ENCODE measurements at regions not wholly inside any gene's neighbourhood (a gene's known extent, or its start where the extent isn't known, plus 50 kb on each side); places are given as distances from the start of the nearest gene placed in this dataset.
"Not testable (repeated sequence)": the region's sequence is repeated elsewhere in the genome, so short reads cannot be mapped to it uniquely, and the experiment has no call there.

DNA sequence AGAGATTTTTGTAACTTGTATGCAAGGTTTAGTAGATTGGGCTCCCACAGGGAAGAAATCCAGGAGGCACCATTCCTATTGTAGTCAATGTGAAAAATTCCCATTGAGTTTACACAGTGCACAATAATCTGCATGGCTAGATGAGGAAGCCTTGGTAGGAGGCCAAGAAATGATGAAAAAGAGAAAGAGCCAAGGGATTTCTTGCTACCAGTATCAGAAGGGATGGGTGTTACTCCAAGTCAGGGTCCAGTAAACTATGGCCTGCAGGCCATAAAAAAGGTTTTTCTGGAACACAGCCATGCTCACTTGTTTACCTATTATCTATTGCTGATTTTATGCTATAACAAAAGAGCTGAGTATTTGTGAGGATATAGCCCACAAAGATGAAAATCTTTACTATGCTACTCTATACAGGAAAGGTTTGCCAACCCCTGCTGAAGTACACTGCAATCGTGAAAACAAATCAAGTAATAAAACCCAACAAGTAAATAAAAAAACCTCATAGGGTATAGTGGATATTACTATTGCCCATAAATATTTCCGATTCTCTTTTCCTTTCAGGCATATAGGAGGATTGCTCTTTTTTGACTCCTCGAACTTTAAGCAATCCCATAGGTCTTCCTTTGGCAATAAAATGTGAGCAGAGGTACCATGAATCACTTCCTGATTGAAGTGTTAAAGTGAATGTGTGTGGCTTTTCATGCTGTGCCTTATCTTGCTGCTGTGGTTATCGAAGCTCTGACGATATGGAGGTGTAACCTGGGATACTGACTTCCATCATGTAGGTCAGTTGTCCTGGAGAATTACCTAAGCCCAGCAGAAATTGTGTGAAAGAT, 256.3 kb upstream of the MAGI2 start:
- no peak for DNase-seq

DNA sequence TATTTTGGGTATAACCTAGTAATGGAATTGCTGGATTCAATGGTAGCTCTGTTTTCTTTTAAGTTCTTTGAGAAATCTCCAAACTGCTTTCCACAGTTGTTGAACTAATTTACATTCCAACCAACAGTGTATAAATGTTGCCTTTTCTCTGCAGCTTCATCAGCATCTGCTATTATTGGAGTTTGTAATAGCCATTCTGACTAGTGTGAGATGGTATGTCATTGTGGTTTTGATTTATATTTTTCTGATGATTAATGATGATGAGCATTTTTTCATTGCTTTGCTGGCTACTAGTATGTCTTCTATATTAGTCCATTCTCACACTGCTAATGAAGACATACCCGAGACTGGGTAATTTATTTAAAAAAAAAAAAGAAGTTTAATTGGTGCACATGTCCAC, 248.6 kb upstream of the MAGI2 start:
- no peak for DNase-seq

- DNase-seq, result no peak
Observed at GRCh38 chr7:79692015-79692414, 238.5 kb upstream of the MAGI2 start.

- no peak for DNase-seq
Observed at GRCh38 chr7:79691074-79691473, 237.6 kb upstream of the MAGI2 start.

DNA sequence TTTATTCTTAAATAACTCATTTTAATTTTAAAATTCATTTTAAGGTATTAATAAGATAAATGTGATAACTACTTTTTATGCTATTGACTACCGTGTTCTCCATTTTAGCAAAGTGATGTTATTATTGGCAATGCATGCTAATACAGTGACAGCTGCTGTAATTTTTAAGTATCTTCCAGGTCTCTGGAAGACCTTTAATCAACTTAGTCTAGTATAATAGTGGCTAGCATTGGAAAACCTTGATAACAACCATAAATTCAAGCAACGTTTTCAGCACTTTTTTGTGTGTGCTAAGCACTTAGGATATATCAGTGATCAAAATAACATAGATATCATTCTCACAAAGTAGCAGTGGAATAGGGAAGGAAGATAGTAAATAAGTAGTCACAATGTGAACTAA, 230.9 kb upstream of the MAGI2 start:
- no peak for DNase-seq

DNA sequence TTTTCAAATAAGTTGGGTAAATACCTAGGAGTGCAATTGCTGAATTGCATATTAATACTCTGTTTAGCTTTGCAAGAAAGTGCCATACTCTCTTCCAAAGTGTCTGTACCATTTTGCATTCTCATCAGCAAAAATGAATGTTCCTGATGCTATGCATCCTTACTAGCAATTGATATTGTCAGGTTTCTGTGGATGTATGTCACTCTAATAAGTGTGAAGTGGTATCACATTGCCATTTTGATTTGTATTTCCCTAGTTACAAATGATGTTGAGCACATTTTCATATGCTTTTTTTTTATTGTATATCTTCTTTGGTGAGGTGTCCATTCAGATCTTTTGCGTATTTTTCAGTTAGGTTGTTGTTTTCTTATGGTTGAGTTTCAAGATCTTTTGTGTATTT, 230.4 kb upstream of the MAGI2 start:
- no peak for DNase-seq

GRCh38 chr7:79683185-79683890, 229.9 kb upstream of the MAGI2 start:
- no peak for DNase-seq

DNA sequence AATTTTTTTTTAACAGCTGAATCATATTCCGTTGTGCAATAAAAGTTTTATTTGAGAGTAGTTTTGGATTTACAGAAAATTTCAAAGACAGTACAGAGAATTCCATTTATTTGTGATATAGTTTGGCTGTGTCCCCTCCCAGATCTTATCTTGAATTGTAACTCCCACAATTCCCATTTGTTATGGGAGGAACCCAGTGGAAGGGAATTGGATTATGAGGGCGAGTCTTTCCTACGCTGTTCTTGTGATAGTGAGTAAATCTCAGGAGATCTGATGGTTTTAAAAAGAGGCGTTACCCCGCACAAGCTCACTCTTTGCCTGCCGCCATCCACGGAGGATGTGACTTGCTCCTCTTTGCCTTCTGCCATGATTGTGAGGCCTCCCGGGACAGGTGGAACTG, 228.0 kb upstream of the MAGI2 start:
- DNase-seq, result no peak

DNA sequence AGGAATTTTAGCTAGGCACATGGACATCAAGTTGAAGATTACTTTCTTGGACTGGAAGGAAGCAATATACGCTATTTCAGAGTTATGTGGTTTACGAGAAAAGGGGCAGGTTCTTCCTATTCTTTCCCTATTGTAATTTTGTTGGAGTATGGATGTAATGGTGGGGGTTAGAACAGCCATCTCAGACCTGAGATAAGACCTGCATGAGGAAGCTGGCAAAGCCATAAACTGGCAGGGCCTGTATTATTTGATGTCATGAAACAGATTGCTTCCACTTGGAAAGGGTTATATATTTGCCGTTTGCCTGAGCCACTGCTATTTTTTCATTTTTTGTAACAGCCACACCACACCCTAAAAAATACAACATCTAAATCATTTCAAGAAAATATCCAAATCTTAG, 220.5 kb upstream of the MAGI2 start:
- no peak for DNase-seq

- no peak for DNase-seq
Observed at GRCh38 chr7:79673421-79673820, 220.0 kb upstream of the MAGI2 start.

GRCh38 chr7:79668292-79668691, 214.8 kb upstream of the MAGI2 start:
- no peak for DNase-seq

DNA sequence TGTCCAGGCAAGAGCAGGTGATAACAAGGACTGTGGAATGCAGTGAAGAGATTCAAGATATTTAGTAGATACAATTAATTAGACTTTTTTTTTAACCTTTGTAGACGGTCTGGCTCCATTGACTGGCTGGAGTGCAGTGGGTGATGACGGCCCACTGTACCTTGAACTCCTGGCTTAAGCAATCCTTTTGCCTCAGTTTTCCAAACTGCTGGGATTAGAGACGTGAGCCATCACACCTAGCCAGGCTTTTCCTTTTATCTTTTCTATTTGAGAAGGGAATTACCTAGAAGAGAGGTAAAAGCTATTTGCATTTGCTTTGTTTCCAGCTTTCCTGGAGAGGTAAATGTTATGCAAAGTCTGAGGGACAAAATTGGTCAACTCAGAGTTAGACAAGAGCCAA, 213.0 kb upstream of the MAGI2 start:
- DNase-seq, result no peak

DNA sequence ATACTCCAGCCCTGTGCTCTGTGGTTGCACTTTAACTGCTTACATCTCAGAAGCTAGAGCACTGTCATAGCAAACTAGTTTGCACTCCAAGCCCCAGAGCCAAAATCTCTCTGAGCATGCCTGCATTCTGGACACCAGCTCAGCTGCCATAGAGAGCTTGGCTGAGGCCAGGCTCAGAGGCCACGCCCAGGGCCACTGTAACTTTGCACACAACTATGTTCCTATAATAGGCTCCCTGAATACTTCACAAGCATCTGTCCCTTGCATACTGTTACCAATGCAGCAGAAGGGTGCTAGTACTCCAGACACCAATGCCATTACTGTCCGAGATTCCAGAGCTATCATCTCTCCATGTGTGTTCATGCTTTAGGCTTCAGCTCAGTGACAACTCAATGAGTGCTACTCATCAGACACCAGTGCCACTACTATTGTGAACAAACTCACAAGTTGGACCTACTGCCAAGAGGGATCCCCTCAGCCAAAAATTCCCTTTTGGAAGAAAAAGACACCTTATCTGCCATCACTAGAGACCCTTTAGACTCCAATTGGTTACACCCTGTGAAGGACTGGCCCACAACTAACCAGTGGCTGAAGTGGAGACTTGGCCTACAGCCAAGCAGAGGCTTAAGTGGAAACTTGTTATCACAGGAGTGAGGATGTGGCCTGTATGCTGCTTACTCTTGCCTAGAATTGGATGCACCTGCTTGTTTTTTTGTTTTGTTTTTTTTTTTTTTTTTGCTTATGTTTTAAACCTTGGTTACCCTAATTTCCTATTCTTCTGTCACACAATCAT, 211.6 kb upstream of the MAGI2 start:
- no peak for DNase-seq

- no peak for DNase-seq
Observed at GRCh38 chr7:79658304-79658703, 204.8 kb upstream of the MAGI2 start.

DNA sequence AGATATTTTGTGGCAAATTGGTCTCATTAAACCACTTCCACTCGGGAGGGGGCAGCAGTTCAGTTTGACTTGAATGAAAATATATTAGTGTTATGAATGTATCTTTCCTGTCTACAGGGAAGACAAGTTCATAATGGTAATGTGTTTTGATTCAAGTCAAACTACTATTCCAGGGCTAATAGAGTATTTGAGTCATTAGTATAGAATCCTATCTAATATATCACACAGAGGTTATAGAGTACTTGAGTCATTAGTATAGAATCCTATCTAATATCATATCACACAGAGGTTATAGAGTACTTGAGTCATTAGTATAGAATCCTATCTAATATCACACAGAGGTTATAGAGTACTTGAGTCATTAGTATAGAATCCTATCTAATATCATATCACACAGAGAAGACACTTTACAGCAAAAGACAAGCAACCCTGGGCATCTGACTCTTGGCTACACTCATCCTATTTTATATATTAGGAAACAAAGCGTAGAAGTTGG, 199.7 kb upstream of the MAGI2 start:
- DNase-seq, result no peak

GRCh38 chr7:79652619-79653018, 199.2 kb upstream of the MAGI2 start:
- no peak for DNase-seq

GRCh38 chr7:79647711-79648110, 194.2 kb upstream of the MAGI2 start:
- DNase-seq, result no peak

DNA sequence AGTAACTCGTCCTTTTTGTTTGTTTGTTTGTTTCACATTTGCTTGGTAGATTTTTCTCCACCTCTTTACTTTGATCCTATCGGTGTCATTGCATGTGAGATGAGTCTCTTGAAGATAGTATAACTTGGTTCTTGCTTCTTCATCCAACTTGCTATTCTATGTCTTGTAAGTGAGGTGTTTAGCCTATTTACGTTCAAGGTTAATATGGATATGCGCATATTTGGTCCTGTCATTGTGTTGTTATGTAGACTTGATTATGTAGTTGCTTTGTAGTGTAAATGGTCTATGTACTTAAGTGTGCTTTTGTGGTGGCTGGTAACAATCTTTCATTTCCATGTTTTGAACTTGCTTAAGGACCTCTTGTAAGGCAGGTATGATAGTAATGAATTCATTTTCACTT, 192.8 kb upstream of the MAGI2 start:
- DNase-seq, result no peak

- no peak for DNase-seq
Observed at GRCh38 chr7:79636849-79637248, 183.4 kb upstream of the MAGI2 start.

GRCh38 chr7:79625921-79626320, 172.5 kb upstream of the MAGI2 start:
- not testable (repeated sequence) for DNase-seq

DNA sequence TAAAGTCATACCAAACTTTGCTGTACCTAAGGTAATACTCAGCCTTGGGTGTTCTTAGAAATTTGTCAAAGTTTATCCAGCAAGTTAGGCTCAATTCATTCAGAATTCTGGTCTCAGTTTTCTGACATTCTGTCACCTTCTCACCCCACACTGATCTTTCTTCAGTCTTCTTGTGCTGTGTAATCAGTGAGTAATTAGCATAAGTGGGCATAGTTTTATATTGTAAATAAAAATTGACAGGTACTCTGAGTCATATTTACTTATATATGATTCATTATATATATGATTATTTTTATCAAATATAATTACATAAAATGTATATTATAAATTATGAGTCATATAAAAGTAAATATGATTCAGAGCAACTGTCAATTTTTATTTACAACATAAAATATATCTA, 170.9 kb upstream of the MAGI2 start:
- DNase-seq, result no peak

- DNase-seq, result no peak
Observed at GRCh38 chr7:79622781-79623180, 169.3 kb upstream of the MAGI2 start.

DNA sequence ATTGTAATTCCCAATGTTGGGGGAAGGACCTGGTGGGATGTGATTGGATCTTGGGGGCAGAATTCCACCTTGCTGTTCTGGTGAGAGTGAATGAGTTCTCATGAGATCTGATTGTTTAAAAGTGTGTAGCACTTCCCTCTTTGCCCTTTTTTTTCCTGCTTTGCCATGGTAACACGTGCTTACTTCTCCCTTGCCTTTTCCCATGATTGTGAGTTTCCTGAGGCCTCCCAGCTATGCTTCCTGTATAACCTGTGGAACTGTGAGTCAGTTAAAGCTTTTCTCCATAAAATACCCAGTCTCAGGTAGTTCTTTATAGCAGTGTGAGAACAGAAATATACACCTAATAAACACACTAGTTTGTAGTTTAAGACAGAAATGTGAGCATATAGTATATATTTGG, 166.8 kb upstream of the MAGI2 start:
- no peak for DNase-seq

GRCh38 chr7:79619216-79619615, 165.7 kb upstream of the MAGI2 start:
- no peak for DNase-seq

Measured in activated CD4-positive, alpha-beta T cell treated with anti-CD3 and anti-CD28 coated beads, Interleukin-2, amount 50 U/mL, for 1 hour (primary cell).